ENCODE measurements at regions not wholly inside any gene's neighbourhood (a gene's known extent, or its start where the extent isn't known, plus 50 kb on each side); places are given as distances from the start of the nearest gene placed in this dataset.

DNA sequence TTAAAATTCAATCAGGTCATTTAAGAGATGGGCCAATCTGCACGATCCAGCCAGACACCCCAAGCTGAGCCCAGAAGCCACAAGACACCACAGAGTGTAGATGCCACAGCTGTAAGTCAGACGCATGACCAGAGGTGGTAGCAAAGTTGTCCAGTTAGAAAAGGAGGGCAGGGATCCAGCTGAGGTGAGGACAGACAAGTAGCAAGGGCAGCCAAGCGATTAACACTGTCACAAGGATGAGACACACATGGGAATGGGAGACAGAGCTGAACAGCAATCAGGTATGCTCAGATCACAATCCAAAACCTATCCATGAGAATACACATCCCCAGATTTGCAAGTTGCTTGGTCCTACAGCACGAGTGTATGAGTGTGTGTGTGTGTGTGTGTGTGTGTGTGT is 143.4 kb upstream of the STK17B start:
- TF ChIP-seq CTCF (IDR thresholded peaks at IDR 0.05) (no peak), POLR2A (IDR thresholded peaks at IDR 0.05) (no peak)

Data from lower leg skin (tissue), 3 donors.